Esophagus (tissue), 2 donors: ENCODE measurements at regions not wholly inside any gene's neighbourhood (a gene's known extent, or its start where the extent isn't known, plus 50 kb on each side); places are given as distances from the start of the nearest gene placed in this dataset.

Experiments
- H3K27ac ChIP-seq, 2 donors: one replicate each; pipeline ENCODE4 v1.5.1; 2013; ENCODE audit warnings: low read depth in 2 of 2, mild to moderate bottlenecking in 2 of 2, inconsistent platforms in 1 of 2, low read length in 1 of 2, moderate library complexity in 1 of 2
- H3K27me3 ChIP-seq, 2 donors: one replicate each; pipeline ENCODE4 v1.6.1; 2013; ENCODE audit warnings: low read length in 2 of 2, control low read depth in 1 of 2, mild to moderate bottlenecking in 1 of 2; ENCODE audit not compliant: insufficient read depth in 2 of 2, control insufficient read depth in 1 of 2
- H3K36me3 ChIP-seq, 2 donors: one replicate each; pipeline ENCODE4 v1.6.1; 2013; ENCODE audit warnings: low read length in 1 of 2; ENCODE audit not compliant: control insufficient read depth in 2 of 2, insufficient read depth in 2 of 2
- H3K4me1 ChIP-seq, 2 donors: one replicate each; pipeline ENCODE4 v1.6.1; 2013; ENCODE audit warnings: low read length in 1 of 2; ENCODE audit not compliant: control insufficient read depth in 2 of 2, insufficient read depth in 2 of 2
- H3K4me3 ChIP-seq, 2 donors: one replicate each; pipeline ENCODE4 v1.5.1; 2013; ENCODE audit warnings: low read length in 2 of 2, mild to moderate bottlenecking in 2 of 2, low read depth in 1 of 2, moderate library complexity in 1 of 2
- H3K9me3 ChIP-seq, 2 donors: one replicate each; pipeline ENCODE4 v1.6.1; 2013; ENCODE audit warnings: mild to moderate bottlenecking in 2 of 2, low read depth in 1 of 2, low read length in 1 of 2, moderate library complexity in 1 of 2; ENCODE audit not compliant: control insufficient read depth in 2 of 2, insufficient read depth in 1 of 2
- WGBS, 2 donors: extraction: QIAGEN DNeasy Blood & Tissue Kit; methylation state at CpG; one replicate each; pipeline ENCODE4 v1.1.7; 2013; 5-methylcytosine and 5-hydroxymethylcytosine counted together
- donor health status: healthy with polysubstance abuse.
- donor health status: Bipolar disorder and iron deficiency.

- H3K4me1 ChIP-seq, result no peaks in the 10 kb centered on the region
- H3K9me3 ChIP-seq, result no peaks in the 10 kb centered on the region
- no peaks in the 10 kb centered on the region for H3K36me3 ChIP-seq
- no peak overlapping the region for H3K27ac ChIP-seq
- H3K4me3 ChIP-seq, result no peak overlapping the region
- H3K27me3 ChIP-seq, result no peaks in the 10 kb centered on the region
Measured at GRCh38 chr1:38223391-38223790, 176.8 kb upstream of the POU3F1 start.

- H3K27ac ChIP-seq, result no peak overlapping the region
- WGBS, 2 donors, result 56 to 67% methylated on average over 2 of the region's 2 CpGs
- H3K27me3 ChIP-seq, result no peaks in the 10 kb centered on the region
- no peak overlapping the region for H3K4me3 ChIP-seq
- H3K4me1 ChIP-seq, result no peaks in the 10 kb centered on the region
- H3K9me3 ChIP-seq, result no peaks in the 10 kb centered on the region
- no peaks in the 10 kb centered on the region for H3K36me3 ChIP-seq
Measured at GRCh38 chr1:38222891-38223290, 176.3 kb upstream of the POU3F1 start.

- WGBS, 2 donors, result 41 to 44% methylated on average over 9 of the region's 9 CpGs
- Histone ChIP-seq H3K4me3 (no peak overlapping the region), H3K27me3 (no peaks in the 10 kb centered on the region), H3K27ac (no peak overlapping the region), H3K4me1 (no peaks in the 10 kb centered on the region), H3K36me3 (no peaks in the 10 kb centered on the region), H3K9me3 (no peaks in the 10 kb centered on the region)
Measured at GRCh38 chr1:38221006-38221649, 174.5 kb upstream of the POU3F1 start.

- H3K9me3 ChIP-seq, result no peaks in the 10 kb centered on the region
- H3K4me3 ChIP-seq, result no peak overlapping the region
- H3K27ac ChIP-seq, result no peak overlapping the region
- H3K27me3 ChIP-seq, result no peaks in the 10 kb centered on the region
- 89 to 90% methylated on average over 5 of the region's 5 CpGs for WGBS, 2 donors
- H3K4me1 ChIP-seq, result no peaks in the 10 kb centered on the region
- no peaks in the 10 kb centered on the region for H3K36me3 ChIP-seq
Measured at GRCh38 chr1:38217316-38217715, 170.7 kb upstream of the POU3F1 start.

GRCh38 chr1:38213646-38214434, 167.2 kb upstream of the POU3F1 start:
- H3K4me1 ChIP-seq, result no peaks in the 10 kb centered on the region
- no peaks in the 10 kb centered on the region for H3K9me3 ChIP-seq
- WGBS, 2 donors, result 62 to 67% methylated on average over 34 of the region's 34 CpGs
- H3K27ac ChIP-seq, result no peak overlapping the region
- no peaks in the 10 kb centered on the region for H3K27me3 ChIP-seq
- H3K36me3 ChIP-seq, result no peaks in the 10 kb centered on the region
- no peak overlapping the region for H3K4me3 ChIP-seq

GRCh38 chr1:38210895-38211177, 164.2 kb upstream of the POU3F1 start:
- no peak overlapping the region for H3K27ac ChIP-seq
- H3K9me3 ChIP-seq, result no peaks in the 10 kb centered on the region
- no peaks in the 10 kb centered on the region for H3K27me3 ChIP-seq
- no peaks in the 10 kb centered on the region for H3K36me3 ChIP-seq
- no peak overlapping the region for H3K4me3 ChIP-seq
- 95 to 100% methylated on average over 1 of the region's 1 CpG for WGBS, 2 donors
- H3K4me1 ChIP-seq, result no peaks in the 10 kb centered on the region

- WGBS, 2 donors, result 55 to 56% methylated on average over 15 of the region's 15 CpGs
- H3K36me3 ChIP-seq, result no peaks in the 10 kb centered on the region
- no peak overlapping the region for H3K27ac ChIP-seq
- no peak overlapping the region for H3K4me3 ChIP-seq
- H3K27me3 ChIP-seq, result no peaks in the 10 kb centered on the region
- H3K9me3 ChIP-seq, result no peaks in the 10 kb centered on the region
- H3K4me1 ChIP-seq, result no peaks in the 10 kb centered on the region
Measured at GRCh38 chr1:38210021-38210894, 163.7 kb upstream of the POU3F1 start.

GRCh38 chr1:38208716-38209632, 162.4 kb upstream of the POU3F1 start:
- WGBS, 2 donors, result 86 to 87% methylated on average over 9 of the region's 9 CpGs
- no peaks in the 10 kb centered on the region for H3K27me3 ChIP-seq
- no peak overlapping the region for H3K4me3 ChIP-seq
- H3K4me1 ChIP-seq, result no peaks in the 10 kb centered on the region
- H3K9me3 ChIP-seq, result no peaks in the 10 kb centered on the region
- no peak overlapping the region for H3K27ac ChIP-seq
- H3K36me3 ChIP-seq, result no peaks in the 10 kb centered on the region

- no peaks in the 10 kb centered on the region for H3K4me1 ChIP-seq
- H3K27ac ChIP-seq, result no peak overlapping the region
- no peaks in the 10 kb centered on the region for H3K36me3 ChIP-seq
- no peaks in the 10 kb centered on the region for H3K9me3 ChIP-seq
- no peak overlapping the region for H3K4me3 ChIP-seq
- H3K27me3 ChIP-seq, result no peaks in the 10 kb centered on the region
- WGBS, 2 donors, result 89 to 94% methylated on average over 4 of the region's 4 CpGs
Measured at GRCh38 chr1:38207906-38208305, 161.3 kb upstream of the POU3F1 start.
